ENCODE measurements at regions not wholly inside any gene's neighbourhood (a gene's known extent, or its start where the extent isn't known, plus 50 kb on each side); places are given as distances from the start of the nearest gene placed in this dataset.

DNA sequence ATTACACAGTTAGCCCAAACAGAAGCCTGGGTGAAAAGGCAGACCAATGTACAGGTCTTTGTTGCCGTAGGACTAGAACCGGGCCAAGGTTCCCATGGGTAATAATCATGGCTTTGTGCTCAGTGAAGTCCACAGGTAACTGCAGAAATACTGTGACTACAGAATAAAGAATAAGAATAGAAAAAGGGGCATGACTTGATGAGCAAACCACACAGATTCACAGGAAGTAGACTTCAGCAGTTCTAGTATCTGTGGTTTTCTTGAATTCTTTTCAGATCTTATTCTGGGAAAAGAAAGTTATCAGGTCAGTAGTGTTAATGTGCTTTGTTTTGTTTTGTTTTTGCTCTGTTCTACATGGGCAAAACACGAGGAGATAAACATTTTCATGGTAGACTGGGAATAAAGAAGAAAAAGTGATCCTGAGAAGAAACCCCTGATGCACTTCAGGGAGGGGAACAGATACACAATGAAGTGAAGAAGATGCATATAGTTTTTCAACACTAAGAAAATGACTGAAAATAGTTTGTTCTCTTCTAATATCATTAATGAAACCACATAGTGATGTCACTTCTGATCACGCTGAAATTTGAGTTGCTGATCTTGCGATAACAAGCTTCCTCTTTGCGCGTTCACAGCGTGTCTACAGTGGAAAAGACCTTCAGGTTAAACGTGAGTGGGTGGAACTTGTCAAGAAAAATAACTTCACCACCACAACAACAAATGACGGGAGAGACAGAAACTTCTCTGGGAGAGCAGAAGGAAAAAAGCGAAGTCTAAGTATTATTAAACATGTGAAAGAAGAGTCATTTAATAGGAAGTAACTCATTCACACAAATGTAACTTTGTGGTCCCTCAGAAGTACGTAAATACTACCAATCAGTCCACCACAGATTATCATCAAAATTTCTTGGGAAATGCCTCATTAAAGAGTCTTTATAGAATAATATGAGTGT lies 315.8 kb upstream of the SATB1 start:
- Histone ChIP-seq H3K79me2 (ENCODE audit: insufficient read depth, low read length) (no peaks in the 10 kb centered on the region), H4K20me1 (ENCODE audit: insufficient read depth, low read length) (no peaks in the 10 kb centered on the region)

DNA sequence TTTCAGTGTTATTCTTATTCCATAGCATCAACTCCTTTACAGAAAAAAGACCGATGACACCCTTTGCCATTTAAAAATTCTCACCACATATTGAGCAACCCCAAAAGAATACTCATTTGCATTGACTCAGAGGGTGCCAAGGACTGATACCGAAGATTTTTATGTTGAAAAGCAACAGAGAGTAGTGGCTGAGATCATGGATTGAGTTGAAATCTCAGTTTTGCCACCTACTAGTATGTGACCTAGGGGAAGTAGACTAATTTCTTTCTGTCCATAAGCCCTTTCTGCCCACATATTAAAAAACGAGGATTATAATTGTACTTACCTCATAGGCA lies 313.9 kb upstream of the SATB1 start:
- H3K27me3 ChIP-seq (ENCODE audit: insufficient read depth, low read length): no peaks in the 10 kb centered on the region
- DNase-seq (ENCODE audit: insufficient read length, low spot score, missing footprints): no peak
- no peaks in the 10 kb centered on the region for H4K20me1 ChIP-seq (ENCODE audit: insufficient read depth, low read length)
- H3K4me3 ChIP-seq (ENCODE audit: insufficient read depth, low read length): no peak overlapping the region
- H2AFZ ChIP-seq (ENCODE audit: low read length): no peak overlapping the region
- H3K4me2 ChIP-seq (ENCODE audit: insufficient read depth, low read length): no peak overlapping the region
- no peaks in the 10 kb centered on the region for H3K9me3 ChIP-seq (ENCODE audit: low read depth, low read length)
- TF ChIP-seq, protein P1, sequence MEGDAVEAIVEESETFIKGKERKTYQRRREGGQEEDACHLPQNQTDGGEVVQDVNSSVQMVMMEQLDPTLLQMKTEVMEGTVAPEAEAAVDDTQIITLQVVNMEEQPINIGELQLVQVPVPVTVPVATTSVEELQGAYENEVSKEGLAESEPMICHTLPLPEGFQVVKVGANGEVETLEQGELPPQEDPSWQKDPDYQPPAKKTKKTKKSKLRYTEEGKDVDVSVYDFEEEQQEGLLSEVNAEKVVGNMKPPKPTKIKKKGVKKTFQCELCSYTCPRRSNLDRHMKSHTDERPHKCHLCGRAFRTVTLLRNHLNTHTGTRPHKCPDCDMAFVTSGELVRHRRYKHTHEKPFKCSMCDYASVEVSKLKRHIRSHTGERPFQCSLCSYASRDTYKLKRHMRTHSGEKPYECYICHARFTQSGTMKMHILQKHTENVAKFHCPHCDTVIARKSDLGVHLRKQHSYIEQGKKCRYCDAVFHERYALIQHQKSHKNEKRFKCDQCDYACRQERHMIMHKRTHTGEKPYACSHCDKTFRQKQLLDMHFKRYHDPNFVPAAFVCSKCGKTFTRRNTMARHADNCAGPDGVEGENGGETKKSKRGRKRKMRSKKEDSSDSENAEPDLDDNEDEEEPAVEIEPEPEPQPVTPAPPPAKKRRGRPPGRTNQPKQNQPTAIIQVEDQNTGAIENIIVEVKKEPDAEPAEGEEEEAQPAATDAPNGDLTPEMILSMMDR (IDR thresholded peaks at IDR 0.05; ENCODE audit: extremely low read depth, low read depth, low read length): no peak
- no peaks in the 10 kb centered on the region for H3K79me2 ChIP-seq (ENCODE audit: insufficient read depth, low read length)
- no peaks in the 10 kb centered on the region for H3K36me3 ChIP-seq (ENCODE audit: insufficient read depth, low read length)
- no peaks in the 10 kb centered on the region for H3K4me1 ChIP-seq (ENCODE audit: insufficient read depth, low read length)
- H3K27ac ChIP-seq (ENCODE audit: low read depth, low read length): no peak overlapping the region

More for the DNA sequence above, 315.8 kb upstream of the SATB1 start:
- no peaks in the 10 kb centered on the region for H3K36me3 ChIP-seq (ENCODE audit: insufficient read depth, low read length)
- no peaks in the 10 kb centered on the region for H3K4me1 ChIP-seq (ENCODE audit: insufficient read depth, low read length)
- no peaks in the 10 kb centered on the region for H3K9me3 ChIP-seq (ENCODE audit: low read depth, low read length)
- H2AFZ ChIP-seq (ENCODE audit: low read length): no peak overlapping the region
- no peaks in the 10 kb centered on the region for H3K27me3 ChIP-seq (ENCODE audit: insufficient read depth, low read length)
- H3K4me2 ChIP-seq (ENCODE audit: insufficient read depth, low read length): no peak overlapping the region
- DNase-seq (ENCODE audit: insufficient read length, low spot score, missing footprints): no peak
- H3K27ac ChIP-seq (ENCODE audit: low read depth, low read length): no peak overlapping the region
- H3K4me3 ChIP-seq (ENCODE audit: insufficient read depth, low read length): no peak overlapping the region
- TF ChIP-seq, protein P1 (IDR thresholded peaks at IDR 0.05; ENCODE audit: extremely low read depth, low read depth, low read length): no peak

DNA sequence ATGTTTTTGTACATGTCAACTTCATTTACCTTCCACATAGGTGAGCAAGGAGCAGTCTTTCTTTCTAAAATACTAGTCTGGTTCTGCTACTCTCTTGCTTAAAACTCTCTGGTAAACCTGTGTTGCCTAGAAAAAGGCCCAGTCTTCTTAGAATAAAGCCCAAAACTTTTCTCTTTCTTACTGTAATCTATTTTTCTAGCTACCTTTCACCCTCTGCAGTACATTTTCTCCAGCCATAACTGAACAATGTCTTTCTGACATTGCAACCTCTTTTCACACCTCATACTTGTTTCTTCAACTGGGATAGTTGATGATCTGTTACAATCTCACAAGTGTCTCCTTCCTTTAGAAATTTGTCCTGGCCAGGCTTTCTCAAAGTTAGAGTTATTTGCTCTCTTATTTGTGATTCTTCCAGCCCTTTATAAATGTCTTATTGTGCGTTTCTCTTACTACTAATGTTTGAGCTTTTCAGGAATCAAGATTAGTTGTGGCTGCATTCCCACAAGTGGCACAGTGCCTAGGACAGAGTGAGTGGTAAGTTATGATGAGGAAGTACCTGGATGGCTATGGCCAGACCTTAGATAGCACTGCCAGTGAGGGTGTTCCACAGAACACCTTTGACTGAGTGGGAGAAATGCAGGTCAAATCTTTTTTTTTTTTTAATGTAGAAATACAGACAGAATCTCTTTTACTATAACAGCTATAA lies 313.4 kb upstream of the SATB1 start:
- no peak overlapping the region for H2AFZ ChIP-seq (ENCODE audit: low read length)
- H3K9me3 ChIP-seq (ENCODE audit: low read depth, low read length): no peaks in the 10 kb centered on the region
- H3K36me3 ChIP-seq (ENCODE audit: insufficient read depth, low read length): no peaks in the 10 kb centered on the region
- DNase-seq (ENCODE audit: insufficient read length, low spot score, missing footprints): no peak
- no peak overlapping the region for H3K27ac ChIP-seq (ENCODE audit: low read depth, low read length)
- TF ChIP-seq, protein P1 (IDR thresholded peaks at IDR 0.05; ENCODE audit: extremely low read depth, low read depth, low read length): no peak
- H4K20me1 ChIP-seq (ENCODE audit: insufficient read depth, low read length): no peaks in the 10 kb centered on the region
- H3K4me1 ChIP-seq (ENCODE audit: insufficient read depth, low read length): no peaks in the 10 kb centered on the region
- H3K4me3 ChIP-seq (ENCODE audit: insufficient read depth, low read length): no peak overlapping the region
- H3K4me2 ChIP-seq (ENCODE audit: insufficient read depth, low read length): no peak overlapping the region
- H3K27me3 ChIP-seq (ENCODE audit: insufficient read depth, low read length): no peaks in the 10 kb centered on the region
- no peaks in the 10 kb centered on the region for H3K79me2 ChIP-seq (ENCODE audit: insufficient read depth, low read length)

DNA sequence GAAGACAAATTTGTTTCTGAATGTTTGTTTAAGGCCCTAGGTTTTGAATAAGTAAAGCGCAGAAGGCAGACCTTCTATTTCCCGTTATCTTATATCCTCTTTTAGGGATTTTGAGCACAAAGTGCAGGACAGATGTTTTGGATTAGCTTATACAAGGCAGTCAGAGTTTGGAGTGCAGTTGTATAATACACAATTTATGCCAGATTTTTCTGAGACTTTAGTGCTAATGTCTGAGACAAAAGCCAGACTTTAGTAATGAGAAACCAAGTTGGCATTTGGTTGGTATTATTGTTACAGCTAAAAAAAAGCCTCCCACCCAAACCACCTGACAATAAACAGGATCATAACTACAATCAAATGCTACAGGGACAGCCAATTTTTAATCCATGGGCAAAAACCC lies 309.9 kb upstream of the SATB1 start:
- TF ChIP-seq, protein P1 (IDR thresholded peaks at IDR 0.05; ENCODE audit: extremely low read depth, low read depth, low read length): no peak
- no peaks in the 10 kb centered on the region for H3K36me3 ChIP-seq (ENCODE audit: insufficient read depth, low read length)
- no peak overlapping the region for H3K4me3 ChIP-seq (ENCODE audit: insufficient read depth, low read length)
- H2AFZ ChIP-seq (ENCODE audit: low read length): no peak overlapping the region
- no peak overlapping the region for H3K4me2 ChIP-seq (ENCODE audit: insufficient read depth, low read length)
- no peaks in the 10 kb centered on the region for H3K27me3 ChIP-seq (ENCODE audit: insufficient read depth, low read length)
- H3K4me1 ChIP-seq (ENCODE audit: insufficient read depth, low read length): no peaks in the 10 kb centered on the region
- no peaks in the 10 kb centered on the region for H3K9me3 ChIP-seq (ENCODE audit: low read depth, low read length)
- H3K79me2 ChIP-seq (ENCODE audit: insufficient read depth, low read length): no peaks in the 10 kb centered on the region
- no peak for DNase-seq (ENCODE audit: insufficient read length, low spot score, missing footprints)
- no peak overlapping the region for H3K27ac ChIP-seq (ENCODE audit: low read depth, low read length)
- H4K20me1 ChIP-seq (ENCODE audit: insufficient read depth, low read length): no peaks in the 10 kb centered on the region

All from osteoblast (primary cell).